HEK293 (cell line): ENCODE measurements at regions not wholly inside any gene's neighbourhood (a gene's known extent, or its start where the extent isn't known, plus 50 kb on each side); places are given as distances from the start of the nearest gene placed in this dataset.

Experiments
- CTCF ChIA-PET: fragments of 350-600 bp; formaldehyde crosslinking; extraction: SDS; loops from one replicate; lab custom pipeline; 2021; ENCODE audit warnings: antibody characterized with exemption; lab: Yijun Ruan, JAX
- POLR2A ChIA-PET: fragments of 300-600 bp; formaldehyde crosslinking; extraction: SDS; loops from one replicate; lab custom pipeline; 2020; ENCODE audit warnings: antibody characterized with exemption, inconsistent platforms; lab: Yijun Ruan, JAX
- H3K27ac ChIP-seq: fragments of 200-500 bp; sonication (Bioruptor generic); 2 replicates; pipeline ENCODE4 v1.5.1; 2014; ENCODE audit warnings: low read depth, low read length, control low read depth, inconsistent platforms; ENCODE audit errors: extremely low read depth
- H3K36me3 ChIP-seq, 2 experiments: fragments of 200-500 bp in 1 of 2; sonication (Bioruptor generic) in 1 of 2; 1 replicate in 1 of 2; 2 replicates in 1 of 2; pipeline ENCODE4 v1.5.1; 2014 to 2017; ENCODE audit warnings: inconsistent platforms in 2 of 2, low read length in 2 of 2; ENCODE audit not compliant: control insufficient read depth in 2 of 2, insufficient read depth in 1 of 2
- H3K4me1 ChIP-seq: fragments of 200-500 bp; sonication (Bioruptor generic); 2 replicates; pipeline ENCODE4 v1.5.1; 2014; ENCODE audit warnings: mild to moderate bottlenecking, low read length, inconsistent platforms; ENCODE audit not compliant: control insufficient read depth, insufficient read depth
- H3K4me3 ChIP-seq: 2 replicates; pipeline ENCODE4 v1.5.1; 2011; ENCODE audit warnings: low read depth, mild to moderate bottlenecking, control low read depth, low read length, moderate library complexity
- H3K9me3 ChIP-seq: fragments of 200-500 bp; sonication (Bioruptor generic); 2 replicates; pipeline ENCODE4 v1.5.1; 2014; ENCODE audit warnings: low read depth, low read length, inconsistent platforms; ENCODE audit not compliant: control insufficient read depth, insufficient read depth
- TRIM28 ChIP-seq: IDR thresholded peaks from 2 replicates; pipeline ENCODE4 v1.6.1; 2011; ENCODE audit warnings: low read length, control low read depth, borderline replicate concordance
- WT1 ChIP-seq: fragments of 450-650 bp; formaldehyde crosslinking; IDR thresholded peaks from 2 replicates; pipeline ENCODE4 v1.5.1; 2016; ENCODE audit warnings: missing biosample characterization, missing genetic modification characterization
- ZBTB1 ChIP-seq: fragments of 450-650 bp; formaldehyde crosslinking; IDR thresholded peaks from 2 replicates; pipeline ENCODE4 v1.5.1; 2016; ENCODE audit warnings: missing biosample characterization, missing genetic modification characterization
- ZBTB17 ChIP-seq: fragments of 450-650 bp; formaldehyde crosslinking; IDR thresholded peaks from 2 replicates; pipeline ENCODE4 v1.5.1; 2016; ENCODE audit warnings: missing biosample characterization, missing genetic modification characterization
- ZBTB20 ChIP-seq: fragments of 450-650 bp; formaldehyde crosslinking; IDR thresholded peaks from 2 replicates; pipeline ENCODE4 v1.5.1; 2016; ENCODE audit warnings: missing biosample characterization, missing genetic modification characterization
- ZNF274 ChIP-seq, 2 experiments: fragments of 200-500 bp in 1 of 2; fragments of 450-650 bp in 1 of 2; sonication (Bioruptor generic) in 1 of 2; formaldehyde crosslinking in 1 of 2; IDR thresholded peaks; 2 replicates each; pipeline versions ENCODE4 v1.5.1 to v1.6.1; 2014 to 2016; ENCODE audit warnings: borderline replicate concordance in 1 of 2, inconsistent platforms in 1 of 2, low read length in 1 of 2, missing biosample characterization in 1 of 2, missing genetic modification characterization in 1 of 2
- ZNF302 ChIP-seq: fragments of 450-650 bp; formaldehyde crosslinking; IDR thresholded peaks from 2 replicates; pipeline ENCODE4 v1.5.1; 2016; ENCODE audit warnings: missing biosample characterization, missing genetic modification characterization, low read depth
- ZNF473 ChIP-seq: fragments of 450-650 bp; formaldehyde crosslinking; IDR thresholded peaks from 2 replicates; pipeline ENCODE4 v1.5.1; 2017; ENCODE audit warnings: missing biosample characterization, missing genetic modification characterization
- ZNF610 ChIP-seq: fragments of 450-650 bp; formaldehyde crosslinking; IDR thresholded peaks from 2 replicates; pipeline ENCODE4 v1.5.1; 2016; ENCODE audit warnings: missing biosample characterization, missing genetic modification characterization, borderline replicate concordance
- ZNF843 ChIP-seq: fragments of 450-650 bp; formaldehyde crosslinking; IDR thresholded peaks from 2 replicates; pipeline ENCODE4 v1.5.1; 2016; ENCODE audit warnings: missing biosample characterization, missing genetic modification characterization
- TF ChIP-seq, protein P1 (sequence below): fragments of 450-650 bp; formaldehyde crosslinking; IDR thresholded peaks from 2 replicates; pipeline ENCODE4 v1.5.1; 2016; ENCODE audit warnings: missing biosample characterization, missing genetic modification characterization
- TF ChIP-seq, protein P2 (sequence below): fragments of 450-650 bp; formaldehyde crosslinking; IDR thresholded peaks from 2 replicates; pipeline ENCODE4 v1.5.1; 2016; ENCODE audit warnings: missing biosample characterization, missing genetic modification characterization
- TF ChIP-seq, protein P3 (sequence below): fragments of 450-650 bp; formaldehyde crosslinking; IDR thresholded peaks from 2 replicates; pipeline ENCODE4 v1.5.1; 2016; ENCODE audit warnings: missing biosample characterization, missing genetic modification characterization
- TF ChIP-seq, protein P4 (sequence below): fragments of 450-650 bp; formaldehyde crosslinking; IDR thresholded peaks from 2 replicates; pipeline ENCODE4 v1.5.1; 2016; ENCODE audit warnings: missing biosample characterization, missing genetic modification characterization, borderline replicate concordance
- TF ChIP-seq, protein P5 (sequence below): fragments of 450-650 bp; formaldehyde crosslinking; IDR thresholded peaks from 2 replicates; pipeline ENCODE4 v1.5.1; 2016; ENCODE audit warnings: missing biosample characterization, missing genetic modification characterization
- TF ChIP-seq, protein P6 (sequence below): fragments of 450-650 bp; formaldehyde crosslinking; IDR thresholded peaks from 2 replicates; pipeline ENCODE4 v1.5.1; 2016; ENCODE audit warnings: missing biosample characterization, missing genetic modification characterization, borderline replicate concordance
- TF ChIP-seq, protein P7 (sequence below): fragments of 450-650 bp; formaldehyde crosslinking; IDR thresholded peaks from 2 replicates; pipeline ENCODE4 v1.5.1; 2016; ENCODE audit warnings: missing biosample characterization, missing genetic modification characterization, low read depth

DNA sequence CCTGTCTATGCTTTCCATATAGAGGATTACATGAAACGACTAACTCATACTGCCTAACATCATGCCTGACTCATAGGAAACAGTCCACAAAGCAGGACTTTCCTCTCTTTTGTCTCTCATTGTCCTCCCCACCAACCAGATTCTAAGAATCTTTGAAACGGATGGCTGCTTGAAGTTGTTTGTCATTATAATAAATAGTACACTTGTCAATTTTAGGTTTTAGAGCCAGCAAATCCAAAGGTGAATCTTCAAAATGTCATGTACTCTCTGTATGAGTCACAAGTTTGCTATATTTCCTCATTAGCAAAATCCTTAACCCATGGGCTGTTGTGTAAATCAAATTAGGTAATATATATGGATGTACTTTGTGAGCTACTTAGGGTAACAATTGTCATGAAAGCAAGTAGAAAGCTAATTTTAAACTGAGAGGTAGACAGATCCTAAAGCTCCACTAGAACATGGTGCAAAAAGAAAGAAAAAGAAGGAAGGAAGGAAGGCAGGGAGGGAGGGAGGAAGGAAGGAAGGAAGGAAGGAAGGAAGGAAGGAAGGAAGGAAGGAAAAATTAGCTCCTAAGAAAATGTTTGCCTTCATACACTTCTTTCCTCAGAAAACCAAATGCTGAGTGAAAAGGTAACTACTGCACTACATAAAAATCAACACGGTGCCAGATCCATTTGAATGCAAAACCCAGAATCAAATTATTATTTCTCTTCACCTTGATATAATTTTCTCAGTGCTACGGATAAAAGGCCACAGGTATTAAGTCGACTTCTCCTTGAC is 129.5 kb upstream of the PRMT6 start:
- Histone ChIP-seq H3K36me3 (no peaks in the 10 kb centered on the region), H3K4me3 (no peak overlapping the region), H3K4me1 (no peaks in the 10 kb centered on the region), H3K27ac (no peak overlapping the region), H3K9me3 (no peaks in the 10 kb centered on the region)
- CTCF ChIA-PET: interaction anchor here (0.7 kb wide), 1 partner anchor 388 kb away, joined by 3 read pairs; no protein-coding TSS in a partner anchor
- TF ChIP-seq WT1 (tag by site-specific recombination) (no peak), ZBTB1 (tag by site-specific recombination) (no peak), ZBTB17 (tag by site-specific recombination) (no peak), ZBTB20 (tag by site-specific recombination) (no peak), ZNF610 (tag by site-specific recombination) (no peak), ZNF843 (no peak), ZNF302 (tag by site-specific recombination) (no peak), ZNF473 (tag by site-specific recombination) (no peak), ZNF274 (IDR thresholded peaks at IDR 0.05; ENCODE audit: low read length) (no peak), ZNF274 (tag by site-specific recombination; IDR thresholded peaks at IDR 0.05; ENCODE audit: borderline replicate concordance) (no peak), TRIM28 (no peak)
- TF ChIP-seq, protein P1, sequence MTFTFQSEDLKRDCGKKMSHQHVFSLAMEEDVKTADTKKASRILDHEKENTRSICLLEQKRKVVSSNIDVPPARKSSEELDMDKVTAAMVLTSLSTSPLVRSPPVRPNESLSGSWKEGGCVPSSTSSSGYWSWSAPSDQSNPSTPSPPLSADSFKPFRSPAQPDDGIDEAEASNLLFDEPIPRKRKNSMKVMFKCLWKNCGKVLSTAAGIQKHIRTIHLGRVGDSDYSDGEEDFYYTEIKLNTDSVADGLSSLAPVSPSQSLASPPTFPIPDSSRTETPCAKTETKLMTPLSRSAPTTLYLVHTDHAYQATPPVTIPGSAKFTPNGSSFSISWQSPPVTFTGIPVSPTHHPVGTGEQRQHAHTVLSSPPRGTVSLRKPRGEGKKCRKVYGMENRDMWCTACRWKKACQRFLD: no peak
- TF ChIP-seq, protein P2, sequence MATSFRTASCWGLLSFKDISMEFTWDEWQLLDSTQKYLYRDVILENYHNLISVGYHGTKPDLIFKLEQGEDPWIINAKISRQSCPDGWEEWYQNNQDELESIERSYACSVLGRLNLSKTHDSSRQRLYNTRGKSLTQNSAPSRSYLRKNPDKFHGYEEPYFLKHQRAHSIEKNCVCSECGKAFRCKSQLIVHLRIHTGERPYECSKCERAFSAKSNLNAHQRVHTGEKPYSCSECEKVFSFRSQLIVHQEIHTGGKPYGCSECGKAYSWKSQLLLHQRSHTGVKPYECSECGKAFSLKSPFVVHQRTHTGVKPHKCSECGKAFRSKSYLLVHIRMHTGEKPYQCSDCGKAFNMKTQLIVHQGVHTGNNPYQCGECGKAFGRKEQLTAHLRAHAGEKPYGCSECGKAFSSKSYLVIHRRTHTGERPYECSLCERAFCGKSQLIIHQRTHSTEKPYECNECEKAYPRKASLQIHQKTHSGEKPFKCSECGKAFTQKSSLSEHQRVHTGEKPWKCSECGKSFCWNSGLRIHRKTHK (tag by site-specific recombination): no peak
- TF ChIP-seq, protein P3, sequence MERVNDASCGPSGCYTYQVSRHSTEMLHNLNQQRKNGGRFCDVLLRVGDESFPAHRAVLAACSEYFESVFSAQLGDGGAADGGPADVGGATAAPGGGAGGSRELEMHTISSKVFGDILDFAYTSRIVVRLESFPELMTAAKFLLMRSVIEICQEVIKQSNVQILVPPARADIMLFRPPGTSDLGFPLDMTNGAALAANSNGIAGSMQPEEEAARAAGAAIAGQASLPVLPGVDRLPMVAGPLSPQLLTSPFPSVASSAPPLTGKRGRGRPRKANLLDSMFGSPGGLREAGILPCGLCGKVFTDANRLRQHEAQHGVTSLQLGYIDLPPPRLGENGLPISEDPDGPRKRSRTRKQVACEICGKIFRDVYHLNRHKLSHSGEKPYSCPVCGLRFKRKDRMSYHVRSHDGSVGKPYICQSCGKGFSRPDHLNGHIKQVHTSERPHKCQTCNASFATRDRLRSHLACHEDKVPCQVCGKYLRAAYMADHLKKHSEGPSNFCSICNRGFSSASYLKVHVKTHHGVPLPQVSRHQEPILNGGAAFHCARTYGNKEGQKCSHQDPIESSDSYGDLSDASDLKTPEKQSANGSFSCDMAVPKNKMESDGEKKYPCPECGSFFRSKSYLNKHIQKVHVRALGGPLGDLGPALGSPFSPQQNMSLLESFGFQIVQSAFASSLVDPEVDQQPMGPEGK (tag by site-specific recombination): no peak
- TF ChIP-seq, protein P4, sequence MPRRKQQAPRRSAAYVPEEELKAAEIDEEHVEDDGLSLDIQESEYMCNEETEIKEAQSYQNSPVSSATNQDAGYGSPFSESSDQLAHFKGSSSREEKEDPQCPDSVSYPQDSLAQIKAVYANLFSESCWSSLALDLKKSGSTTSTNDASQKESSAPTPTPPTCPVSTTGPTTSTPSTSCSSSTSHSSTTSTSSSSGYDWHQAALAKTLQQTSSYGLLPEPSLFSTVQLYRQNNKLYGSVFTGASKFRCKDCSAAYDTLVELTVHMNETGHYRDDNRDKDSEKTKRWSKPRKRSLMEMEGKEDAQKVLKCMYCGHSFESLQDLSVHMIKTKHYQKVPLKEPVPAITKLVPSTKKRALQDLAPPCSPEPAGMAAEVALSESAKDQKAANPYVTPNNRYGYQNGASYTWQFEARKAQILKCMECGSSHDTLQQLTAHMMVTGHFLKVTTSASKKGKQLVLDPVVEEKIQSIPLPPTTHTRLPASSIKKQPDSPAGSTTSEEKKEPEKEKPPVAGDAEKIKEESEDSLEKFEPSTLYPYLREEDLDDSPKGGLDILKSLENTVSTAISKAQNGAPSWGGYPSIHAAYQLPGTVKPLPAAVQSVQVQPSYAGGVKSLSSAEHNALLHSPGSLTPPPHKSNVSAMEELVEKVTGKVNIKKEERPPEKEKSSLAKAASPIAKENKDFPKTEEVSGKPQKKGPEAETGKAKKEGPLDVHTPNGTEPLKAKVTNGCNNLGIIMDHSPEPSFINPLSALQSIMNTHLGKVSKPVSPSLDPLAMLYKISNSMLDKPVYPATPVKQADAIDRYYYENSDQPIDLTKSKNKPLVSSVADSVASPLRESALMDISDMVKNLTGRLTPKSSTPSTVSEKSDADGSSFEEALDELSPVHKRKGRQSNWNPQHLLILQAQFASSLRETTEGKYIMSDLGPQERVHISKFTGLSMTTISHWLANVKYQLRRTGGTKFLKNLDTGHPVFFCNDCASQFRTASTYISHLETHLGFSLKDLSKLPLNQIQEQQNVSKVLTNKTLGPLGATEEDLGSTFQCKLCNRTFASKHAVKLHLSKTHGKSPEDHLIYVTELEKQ (tag by site-specific recombination): no peak
- TF ChIP-seq, protein P5, sequence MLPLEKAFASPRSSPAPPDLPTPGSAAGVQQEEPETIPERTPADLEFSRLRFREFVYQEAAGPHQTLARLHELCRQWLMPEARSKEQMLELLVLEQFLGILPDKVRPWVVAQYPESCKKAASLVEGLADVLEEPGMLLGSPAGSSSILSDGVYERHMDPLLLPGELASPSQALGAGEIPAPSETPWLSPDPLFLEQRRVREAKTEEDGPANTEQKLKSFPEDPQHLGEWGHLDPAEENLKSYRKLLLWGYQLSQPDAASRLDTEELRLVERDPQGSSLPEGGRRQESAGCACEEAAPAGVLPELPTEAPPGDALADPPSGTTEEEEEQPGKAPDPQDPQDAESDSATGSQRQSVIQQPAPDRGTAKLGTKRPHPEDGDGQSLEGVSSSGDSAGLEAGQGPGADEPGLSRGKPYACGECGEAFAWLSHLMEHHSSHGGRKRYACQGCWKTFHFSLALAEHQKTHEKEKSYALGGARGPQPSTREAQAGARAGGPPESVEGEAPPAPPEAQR (tag by site-specific recombination): no peak
- TF ChIP-seq, protein P6, sequence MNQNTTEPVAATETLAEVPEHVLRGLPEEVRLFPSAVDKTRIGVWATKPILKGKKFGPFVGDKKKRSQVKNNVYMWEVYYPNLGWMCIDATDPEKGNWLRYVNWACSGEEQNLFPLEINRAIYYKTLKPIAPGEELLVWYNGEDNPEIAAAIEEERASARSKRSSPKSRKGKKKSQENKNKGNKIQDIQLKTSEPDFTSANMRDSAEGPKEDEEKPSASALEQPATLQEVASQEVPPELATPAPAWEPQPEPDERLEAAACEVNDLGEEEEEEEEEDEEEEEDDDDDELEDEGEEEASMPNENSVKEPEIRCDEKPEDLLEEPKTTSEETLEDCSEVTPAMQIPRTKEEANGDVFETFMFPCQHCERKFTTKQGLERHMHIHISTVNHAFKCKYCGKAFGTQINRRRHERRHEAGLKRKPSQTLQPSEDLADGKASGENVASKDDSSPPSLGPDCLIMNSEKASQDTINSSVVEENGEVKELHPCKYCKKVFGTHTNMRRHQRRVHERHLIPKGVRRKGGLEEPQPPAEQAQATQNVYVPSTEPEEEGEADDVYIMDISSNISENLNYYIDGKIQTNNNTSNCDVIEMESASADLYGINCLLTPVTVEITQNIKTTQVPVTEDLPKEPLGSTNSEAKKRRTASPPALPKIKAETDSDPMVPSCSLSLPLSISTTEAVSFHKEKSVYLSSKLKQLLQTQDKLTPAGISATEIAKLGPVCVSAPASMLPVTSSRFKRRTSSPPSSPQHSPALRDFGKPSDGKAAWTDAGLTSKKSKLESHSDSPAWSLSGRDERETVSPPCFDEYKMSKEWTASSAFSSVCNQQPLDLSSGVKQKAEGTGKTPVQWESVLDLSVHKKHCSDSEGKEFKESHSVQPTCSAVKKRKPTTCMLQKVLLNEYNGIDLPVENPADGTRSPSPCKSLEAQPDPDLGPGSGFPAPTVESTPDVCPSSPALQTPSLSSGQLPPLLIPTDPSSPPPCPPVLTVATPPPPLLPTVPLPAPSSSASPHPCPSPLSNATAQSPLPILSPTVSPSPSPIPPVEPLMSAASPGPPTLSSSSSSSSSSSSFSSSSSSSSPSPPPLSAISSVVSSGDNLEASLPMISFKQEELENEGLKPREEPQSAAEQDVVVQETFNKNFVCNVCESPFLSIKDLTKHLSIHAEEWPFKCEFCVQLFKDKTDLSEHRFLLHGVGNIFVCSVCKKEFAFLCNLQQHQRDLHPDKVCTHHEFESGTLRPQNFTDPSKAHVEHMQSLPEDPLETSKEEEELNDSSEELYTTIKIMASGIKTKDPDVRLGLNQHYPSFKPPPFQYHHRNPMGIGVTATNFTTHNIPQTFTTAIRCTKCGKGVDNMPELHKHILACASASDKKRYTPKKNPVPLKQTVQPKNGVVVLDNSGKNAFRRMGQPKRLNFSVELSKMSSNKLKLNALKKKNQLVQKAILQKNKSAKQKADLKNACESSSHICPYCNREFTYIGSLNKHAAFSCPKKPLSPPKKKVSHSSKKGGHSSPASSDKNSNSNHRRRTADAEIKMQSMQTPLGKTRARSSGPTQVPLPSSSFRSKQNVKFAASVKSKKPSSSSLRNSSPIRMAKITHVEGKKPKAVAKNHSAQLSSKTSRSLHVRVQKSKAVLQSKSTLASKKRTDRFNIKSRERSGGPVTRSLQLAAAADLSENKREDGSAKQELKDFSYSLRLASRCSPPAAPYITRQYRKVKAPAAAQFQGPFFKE: no peak
- TF ChIP-seq, protein P7, sequence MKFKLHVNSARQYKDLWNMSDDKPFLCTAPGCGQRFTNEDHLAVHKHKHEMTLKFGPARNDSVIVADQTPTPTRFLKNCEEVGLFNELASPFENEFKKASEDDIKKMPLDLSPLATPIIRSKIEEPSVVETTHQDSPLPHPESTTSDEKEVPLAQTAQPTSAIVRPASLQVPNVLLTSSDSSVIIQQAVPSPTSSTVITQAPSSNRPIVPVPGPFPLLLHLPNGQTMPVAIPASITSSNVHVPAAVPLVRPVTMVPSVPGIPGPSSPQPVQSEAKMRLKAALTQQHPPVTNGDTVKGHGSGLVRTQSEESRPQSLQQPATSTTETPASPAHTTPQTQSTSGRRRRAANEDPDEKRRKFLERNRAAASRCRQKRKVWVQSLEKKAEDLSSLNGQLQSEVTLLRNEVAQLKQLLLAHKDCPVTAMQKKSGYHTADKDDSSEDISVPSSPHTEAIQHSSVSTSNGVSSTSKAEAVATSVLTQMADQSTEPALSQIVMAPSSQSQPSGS: no peak
- POLR2A ChIA-PET: no interaction called here
